Hepatocyte (in vitro differentiated cells): ENCODE measurements at regions not wholly inside any gene's neighbourhood (a gene's known extent, or its start where the extent isn't known, plus 50 kb on each side); places are given as distances from the start of the nearest gene placed in this dataset.
A peak's percentile ranks its signal among the peaks of the same experiment; 100 is the strongest.

Source experiments
- DNase-seq: peaks from one replicate; pipeline ENCODE4 v3.0.0-alpha.2; 2016; ENCODE audit warnings: low spot score
- H2AFZ ChIP-seq: fragments of 200-600 bp; sonication (generic); 2 replicates; pipeline ENCODE4 v1.6.0; 2016; ENCODE audit warnings: antibody characterized with exemption, mild to moderate bottlenecking
- H3K27ac ChIP-seq: fragments of 200-600 bp; sonication (generic); 2 replicates; pipeline ENCODE4 v1.5.1; 2016; ENCODE audit warnings: mild to moderate bottlenecking
- H3K27me3 ChIP-seq: fragments of 200-600 bp; sonication (generic); 2 replicates; pipeline ENCODE4 v1.6.1; 2016
- H3K36me3 ChIP-seq: fragments of 200-600 bp; sonication (generic); replicated peaks from 2 replicates; pipeline ENCODE4 v1.5.1; 2016; ENCODE audit warnings: low read depth; ENCODE audit not compliant: insufficient read depth
- H3K4me1 ChIP-seq: fragments of 200-600 bp; sonication (generic); 2 replicates; pipeline ENCODE4 v1.5.1; 2016; ENCODE audit warnings: mild to moderate bottlenecking, moderate library complexity; ENCODE audit not compliant: insufficient read depth
- H3K4me2 ChIP-seq: fragments of 200-600 bp; sonication (generic); 2 replicates; pipeline ENCODE4 v1.6.0; 2016
- H3K4me3 ChIP-seq: fragments of 200-600 bp; sonication (generic); 2 replicates; pipeline ENCODE4 v1.5.1; 2016; ENCODE audit warnings: mild to moderate bottlenecking
- H3K79me2 ChIP-seq: fragments of 200-600 bp; sonication (generic); 2 replicates; pipeline ENCODE4 v1.6.0; 2017; ENCODE audit warnings: mild to moderate bottlenecking
- H3K9me2 ChIP-seq: fragments of 200-600 bp; sonication (generic); replicated peaks from 2 replicates; pipeline ENCODE4 v1.6.0; 2017; ENCODE audit warnings: mild to moderate bottlenecking; ENCODE audit not compliant: insufficient read depth
- H3K9me3 ChIP-seq: fragments of 200-600 bp; sonication (generic); 2 replicates; pipeline ENCODE4 v1.5.1; 2016; ENCODE audit warnings: low read depth, mild to moderate bottlenecking
- H4K20me1 ChIP-seq: fragments of 200-600 bp; sonication (generic); 2 replicates; pipeline ENCODE4 v1.6.0; 2016; ENCODE audit warnings: mild to moderate bottlenecking; ENCODE audit not compliant: insufficient read depth, poor library complexity, severe bottlenecking
- CTCF ChIP-seq: fragments of 200-600 bp; sonication (generic); IDR thresholded peaks from 2 replicates; pipeline ENCODE4 v1.5.1; 2016; ENCODE audit warnings: antibody characterized with exemption, mild to moderate bottlenecking; ENCODE audit not compliant: poor library complexity
- EZH2 ChIP-seq: fragments of 200-600 bp; sonication (generic); IDR thresholded peaks from 2 replicates; pipeline ENCODE4 v1.6.1; 2016; ENCODE audit warnings: antibody characterized with exemption, mild to moderate bottlenecking, borderline replicate concordance
- EZH2phosphoT487 ChIP-seq: fragments of 200-600 bp; sonication (generic); IDR thresholded peaks from one replicate; pipeline ENCODE4 v1.6.1; 2018; ENCODE audit warnings: antibody characterized with exemption, mild to moderate bottlenecking, low read depth, moderate library complexity; ENCODE audit not compliant: unreplicated experiment, severe bottlenecking
- WGBS: methylation state at CpG from one replicate; pipeline ENCODE4 v1.1.6; 2016; ENCODE audit warnings: low lambda C conversion rate; ENCODE audit errors: missing lambda C conversion rate; 5-methylcytosine and 5-hydroxymethylcytosine counted together

- Histone ChIP-seq H3K9me3 (no peaks in the 10 kb centered on the region), H3K4me3 (no peak overlapping the region), H3K9me2 (no peaks in the 10 kb centered on the region), H3K36me3 (no peaks in the 10 kb centered on the region), H3K4me1 (no peaks in the 10 kb centered on the region), H3K79me2 (no peaks in the 10 kb centered on the region), H2AFZ (no peak overlapping the region), H3K27ac (no peak overlapping the region), H3K27me3 (no peaks in the 10 kb centered on the region), H3K4me2 (no peak overlapping the region), H4K20me1 (no peaks in the 10 kb centered on the region)
- WGBS: 88% methylated on average over 2 of the region's 2 CpGs
- no peak for DNase-seq
- TF ChIP-seq CTCF (no peak), EZH2 (no peak), EZH2phosphoT487 (no peak)
These were observed 76.9 kb upstream of the PGBD5 start for GRCh38 chr1:230502996-230503395.

GRCh38 chr1:230502306-230502705 lies 76.2 kb upstream of the PGBD5 start:
- no peaks in the 10 kb centered on the region for H3K4me1 ChIP-seq
- no peaks in the 10 kb centered on the region for H4K20me1 ChIP-seq
- H3K4me3 ChIP-seq: no peak overlapping the region
- TF ChIP-seq EZH2phosphoT487: no peak
- no peak for TF ChIP-seq CTCF
- TF ChIP-seq EZH2: no peak
- no peak for DNase-seq
- H3K9me2 ChIP-seq: no peaks in the 10 kb centered on the region
- no peaks in the 10 kb centered on the region for H3K79me2 ChIP-seq
- no peaks in the 10 kb centered on the region for H3K27me3 ChIP-seq
- no peak overlapping the region for H2AFZ ChIP-seq
- no peaks in the 10 kb centered on the region for H3K9me3 ChIP-seq
- no peaks in the 10 kb centered on the region for H3K36me3 ChIP-seq
- H3K4me2 ChIP-seq: no peak overlapping the region
- no peak overlapping the region for H3K27ac ChIP-seq
- 68% methylated on average over 4 of the region's 4 CpGs for WGBS

GRCh38 chr1:230501849-230502248 lies 75.7 kb upstream of the PGBD5 start:
- TF ChIP-seq EZH2 (no peak), EZH2phosphoT487 (no peak), CTCF (no peak)
- Histone ChIP-seq H3K4me3 (no peak overlapping the region), H3K79me2 (no peaks in the 10 kb centered on the region), H2AFZ (no peak overlapping the region), H3K9me3 (no peaks in the 10 kb centered on the region), H4K20me1 (no peaks in the 10 kb centered on the region), H3K9me2 (no peaks in the 10 kb centered on the region), H3K36me3 (no peaks in the 10 kb centered on the region), H3K27ac (no peak overlapping the region), H3K27me3 (no peaks in the 10 kb centered on the region), H3K4me2 (no peak overlapping the region), H3K4me1 (no peaks in the 10 kb centered on the region)
- 19% methylated on average over 1 of the region's 1 CpG for WGBS
- peak; percentile 69 for DNase-seq

- Histone ChIP-seq H3K79me2 (no peaks in the 10 kb centered on the region), H3K27ac (no peak overlapping the region), H3K4me1 (no peaks in the 10 kb centered on the region), H3K9me2 (no peaks in the 10 kb centered on the region), H2AFZ (no peak overlapping the region), H4K20me1 (no peaks in the 10 kb centered on the region), H3K4me2 (no peak overlapping the region), H3K36me3 (no peaks in the 10 kb centered on the region), H3K4me3 (no peak overlapping the region), H3K9me3 (no peaks in the 10 kb centered on the region), H3K27me3 (no peaks in the 10 kb centered on the region)
- DNase-seq: no peak
- WGBS: 71% methylated on average over 2 of the region's 2 CpGs
- TF ChIP-seq CTCF (no peak), EZH2 (no peak), EZH2phosphoT487 (no peak)
These were observed 75.1 kb upstream of the PGBD5 start for GRCh38 chr1:230501242-230501641.
